GM21360 (cell line): ENCODE measurements at regions not wholly inside any gene's neighbourhood (a gene's known extent, or its start where the extent isn't known, plus 50 kb on each side); places are given as distances from the start of the nearest gene placed in this dataset.
"Not testable (repeated sequence)": the region's sequence is repeated elsewhere in the genome, so short reads cannot be mapped to it uniquely, and the experiment has no call there.

Experiments used
- ATAC-seq: cut with Tn5 transposase; IDR thresholded peaks from one replicate; pipeline ENCODE4 v1.9.1; 2021; ENCODE audit warnings: mild to moderate bottlenecking, moderate library complexity; ENCODE audit not compliant: unreplicated experiment

GRCh38 chr13:81146576-81146975 is 805.6 kb upstream of the SPRY2 start:
- ATAC-seq, result not testable (repeated sequence)

DNA sequence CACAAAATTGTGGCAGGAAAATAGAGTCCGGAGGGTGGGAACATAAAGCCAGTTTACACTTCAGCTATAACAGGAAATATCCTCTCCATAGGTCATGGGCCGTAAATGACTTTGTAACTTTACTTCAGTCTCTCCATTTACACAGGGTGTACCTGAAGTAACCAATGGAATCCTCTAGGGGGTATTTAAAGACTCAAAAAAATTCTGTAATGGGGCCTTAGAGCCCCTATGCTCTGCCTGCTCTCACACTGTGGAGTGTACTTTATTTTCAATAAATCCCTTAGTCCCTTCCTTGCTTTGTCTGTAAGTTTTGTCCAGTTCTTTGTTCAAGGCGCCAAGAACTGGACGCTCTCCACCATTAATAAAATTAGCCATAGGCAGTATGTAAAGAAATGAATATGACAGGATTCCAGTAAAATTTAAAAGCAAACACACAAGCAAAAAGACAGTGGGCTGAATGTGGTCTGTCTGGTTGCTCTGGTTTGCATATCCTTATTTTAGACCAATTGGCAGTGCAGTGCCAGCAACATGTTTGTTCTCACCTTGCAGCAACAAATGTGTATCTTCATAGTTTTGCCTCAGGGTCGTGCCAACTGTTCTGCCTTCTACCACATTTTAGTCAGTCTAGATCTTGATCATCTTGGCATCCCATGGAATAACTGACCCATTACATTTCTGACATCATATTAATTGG is 801.5 kb upstream of the SPRY2 start:
- ATAC-seq, result no peak

GRCh38 chr13:81140675-81141074 is 799.7 kb upstream of the SPRY2 start:
- ATAC-seq, result no peak

DNA sequence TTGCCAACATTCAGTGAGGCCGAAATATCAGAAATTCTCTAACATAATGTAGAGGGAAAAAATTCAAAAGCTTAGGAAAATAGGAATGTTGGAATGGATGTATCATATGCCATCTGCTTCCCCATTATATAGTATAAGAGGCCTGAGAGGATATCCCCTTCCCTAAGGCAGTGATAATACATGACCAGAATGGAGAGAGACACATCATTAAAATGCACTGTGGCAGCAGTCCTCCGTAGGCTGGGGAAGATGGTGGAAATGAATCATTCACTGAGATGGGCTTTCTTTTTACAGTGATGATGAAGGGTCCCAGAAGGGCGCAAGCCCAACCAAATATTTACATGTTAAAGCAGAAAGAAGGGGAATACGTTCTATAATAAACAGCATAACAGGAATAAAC is 799.1 kb upstream of the SPRY2 start:
- ATAC-seq, result no peak

- ATAC-seq, result no peak
These were observed 797.5 kb upstream of the SPRY2 start for GRCh38 chr13:81138353-81138980.

DNA sequence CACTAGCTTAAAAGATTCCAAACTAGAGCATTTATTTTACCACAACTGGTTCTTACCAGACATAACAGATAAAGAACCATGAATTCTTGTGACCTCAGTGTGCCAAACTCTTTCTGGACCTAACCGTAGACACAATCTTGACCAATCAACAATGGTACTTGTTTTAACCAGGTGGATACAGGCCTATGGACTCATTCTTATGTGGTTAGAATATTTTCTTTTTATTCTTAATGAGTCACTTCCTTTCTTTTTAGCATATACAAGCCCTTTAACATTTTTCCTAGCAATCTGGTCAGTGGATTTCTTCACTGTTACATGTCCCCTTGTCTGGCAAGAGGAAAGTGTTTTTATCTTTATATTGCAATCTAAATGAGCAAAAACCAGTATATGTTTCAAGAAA is 792.1 kb upstream of the SPRY2 start:
- no peak for ATAC-seq

- no peak for ATAC-seq
These were observed 776.5 kb upstream of the SPRY2 start for GRCh38 chr13:81117416-81117815.

DNA sequence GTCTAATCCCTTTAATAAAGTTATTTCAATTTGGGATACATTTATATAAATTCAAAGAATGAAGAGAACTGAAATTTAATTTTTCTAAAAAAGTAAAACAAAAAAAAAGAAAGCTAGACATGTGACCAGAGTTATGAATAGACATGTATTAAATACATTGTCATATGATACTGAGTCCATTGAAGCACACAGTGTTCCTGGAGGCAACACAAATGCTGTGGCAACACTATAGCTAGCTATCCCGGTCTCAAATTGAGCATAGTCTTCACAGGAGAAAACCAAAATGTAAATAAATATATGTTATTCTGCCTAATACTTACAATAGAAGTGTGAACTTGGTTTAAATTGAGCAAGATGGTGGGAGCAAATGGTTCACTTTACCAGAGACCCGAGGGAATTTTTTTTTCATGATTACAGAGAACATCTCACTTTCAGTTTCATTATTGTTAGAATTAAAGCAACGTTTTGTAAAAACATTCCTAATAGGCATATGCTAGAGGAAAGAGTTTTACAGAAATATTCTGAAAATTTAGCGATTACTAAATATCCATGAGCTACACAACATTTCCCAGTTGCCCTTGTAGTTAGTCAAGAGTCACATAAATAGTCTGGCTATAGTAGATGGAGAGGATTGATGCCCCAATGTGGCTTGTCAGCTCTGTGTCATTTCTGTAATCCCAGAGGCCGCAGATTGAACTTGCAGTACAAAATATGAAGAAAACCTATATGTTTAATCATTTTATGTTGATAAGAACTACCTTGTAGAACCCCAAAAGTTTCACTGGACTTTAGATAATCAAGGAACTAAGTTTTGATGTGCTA is 775.7 kb upstream of the SPRY2 start:
- no peak for ATAC-seq

GRCh38 chr13:81109026-81109425 is 768.1 kb upstream of the SPRY2 start:
- ATAC-seq, result no peak

GRCh38 chr13:81106348-81106747 is 765.4 kb upstream of the SPRY2 start:
- no peak for ATAC-seq

DNA sequence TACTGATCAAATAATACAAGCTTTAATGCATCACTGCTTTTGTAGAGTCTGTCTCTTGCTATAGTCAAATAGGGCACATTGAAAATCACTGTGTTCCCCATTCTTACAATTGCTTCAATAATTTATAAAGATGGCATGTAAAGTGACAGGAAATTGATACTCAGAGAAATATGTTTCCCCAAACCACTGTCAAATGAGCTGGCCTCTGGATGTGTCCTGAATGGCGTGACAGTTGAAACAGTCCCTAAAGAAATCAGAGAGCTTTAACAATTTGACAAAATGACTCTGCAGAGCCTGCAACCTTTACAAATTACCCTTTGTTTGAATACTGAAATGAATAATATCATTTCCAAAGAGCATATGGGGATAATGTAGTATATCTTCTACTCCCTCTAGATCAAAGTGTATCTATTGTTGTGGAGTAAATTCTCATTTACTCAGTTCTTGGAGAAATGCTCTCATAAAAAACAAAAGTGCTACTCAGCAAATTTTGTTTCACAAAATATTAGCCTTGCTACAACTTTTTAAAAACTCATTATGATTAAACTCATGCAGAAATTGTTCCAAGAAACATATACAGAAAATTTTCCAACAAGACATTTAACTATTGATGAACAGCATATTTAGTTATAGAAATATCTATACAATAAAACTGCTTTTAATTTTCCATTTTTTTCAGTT is 763.2 kb upstream of the SPRY2 start:
- ATAC-seq, result no peak

DNA sequence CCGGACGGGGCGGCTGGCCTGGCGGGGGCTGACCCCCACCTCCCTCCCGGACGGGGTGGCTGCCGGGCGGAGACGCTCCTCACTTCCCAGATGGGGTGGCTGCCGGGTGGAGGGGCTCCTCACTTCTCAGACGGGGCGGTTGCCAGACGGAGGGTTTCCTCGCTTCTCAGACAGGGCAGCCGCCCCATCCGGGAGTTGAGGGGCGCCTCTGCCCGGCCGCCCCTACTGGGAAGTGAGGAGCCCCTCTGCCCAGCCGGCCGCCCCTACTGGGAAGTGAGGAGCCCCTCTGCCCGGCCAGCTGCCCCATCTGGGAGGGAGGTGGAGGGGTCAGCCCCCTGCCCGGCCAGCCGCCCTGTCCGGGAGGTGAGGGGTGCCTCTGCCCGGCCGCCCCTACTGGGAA is 761.1 kb upstream of the SPRY2 start:
- ATAC-seq, result not testable (repeated sequence)

DNA sequence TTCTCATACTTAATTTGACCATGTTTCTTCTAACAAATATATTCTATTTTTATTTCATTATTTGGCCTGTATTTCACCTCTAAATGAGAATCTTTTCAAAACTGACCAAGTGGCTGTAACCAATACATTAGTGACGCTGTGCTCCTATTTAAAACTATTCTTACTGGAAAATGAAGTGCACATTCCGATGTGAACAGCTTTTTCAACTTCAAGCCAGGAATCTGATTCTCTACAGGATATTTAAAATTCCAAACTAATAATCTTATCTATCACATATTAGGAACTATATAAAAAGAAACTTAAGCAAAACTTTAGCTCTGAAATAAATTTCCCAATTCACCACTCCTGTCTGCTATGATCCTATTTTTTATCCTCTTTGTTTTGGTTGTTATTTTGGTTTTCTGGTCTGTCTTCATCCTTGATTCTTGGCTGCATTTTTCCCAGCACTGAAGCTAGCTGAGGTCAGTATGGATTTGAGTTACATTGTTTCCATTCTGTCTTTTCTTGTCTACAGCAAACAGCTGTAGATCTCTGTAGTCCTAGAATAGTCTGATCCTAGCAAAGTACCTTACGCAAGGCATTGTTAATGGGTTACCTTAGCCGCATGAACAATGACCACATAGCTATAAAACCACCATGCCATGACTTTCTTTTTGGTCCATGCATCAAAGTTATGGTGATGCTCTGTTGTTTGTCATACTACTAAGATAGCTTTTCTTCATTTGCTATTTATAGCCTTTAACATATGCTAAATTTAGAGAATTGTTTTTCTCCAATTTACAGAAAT is 748.6 kb upstream of the SPRY2 start:
- ATAC-seq, result no peak

- no peak for ATAC-seq
These were observed 740.1 kb upstream of the SPRY2 start for GRCh38 chr13:81080911-81081454.

DNA sequence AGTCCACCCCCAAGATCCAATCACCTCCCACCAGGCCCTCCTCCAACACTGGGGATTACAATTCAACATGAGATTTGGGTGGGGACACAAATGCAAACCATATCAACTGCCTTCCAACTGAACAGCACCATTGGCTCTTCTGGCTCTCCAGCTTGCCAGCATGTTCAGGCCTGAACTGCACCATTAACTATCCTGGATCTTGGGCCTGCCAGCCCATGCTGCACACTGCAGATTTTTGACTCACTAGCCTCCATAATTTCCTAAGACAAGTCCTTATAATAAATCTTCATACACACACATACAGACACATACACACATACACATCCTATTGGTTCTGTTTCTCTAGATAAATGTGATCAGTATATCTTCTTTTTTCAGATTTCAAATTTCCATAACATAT is 737.1 kb upstream of the SPRY2 start:
- no peak for ATAC-seq

GRCh38 chr13:81069822-81070221 is 728.9 kb upstream of the SPRY2 start:
- ATAC-seq, result not testable (repeated sequence)

DNA sequence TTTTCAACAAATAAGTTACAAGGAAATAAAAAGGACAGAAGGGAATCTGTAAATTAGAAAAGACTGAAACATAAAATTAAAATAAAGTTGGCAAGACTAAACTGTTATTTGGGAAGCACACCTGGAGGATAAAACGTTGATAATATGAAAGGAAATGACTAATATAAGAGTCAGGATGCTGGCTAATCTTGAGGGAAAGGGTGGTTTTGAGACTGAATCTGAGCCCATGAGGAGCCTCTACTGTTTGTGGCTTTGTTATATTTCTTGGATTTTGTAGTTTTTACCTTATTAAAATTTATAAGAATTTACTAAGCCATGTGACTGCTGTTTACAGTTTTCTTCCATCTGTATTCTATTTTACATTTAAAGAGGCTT is 718.0 kb upstream of the SPRY2 start:
- ATAC-seq, result no peak

DNA sequence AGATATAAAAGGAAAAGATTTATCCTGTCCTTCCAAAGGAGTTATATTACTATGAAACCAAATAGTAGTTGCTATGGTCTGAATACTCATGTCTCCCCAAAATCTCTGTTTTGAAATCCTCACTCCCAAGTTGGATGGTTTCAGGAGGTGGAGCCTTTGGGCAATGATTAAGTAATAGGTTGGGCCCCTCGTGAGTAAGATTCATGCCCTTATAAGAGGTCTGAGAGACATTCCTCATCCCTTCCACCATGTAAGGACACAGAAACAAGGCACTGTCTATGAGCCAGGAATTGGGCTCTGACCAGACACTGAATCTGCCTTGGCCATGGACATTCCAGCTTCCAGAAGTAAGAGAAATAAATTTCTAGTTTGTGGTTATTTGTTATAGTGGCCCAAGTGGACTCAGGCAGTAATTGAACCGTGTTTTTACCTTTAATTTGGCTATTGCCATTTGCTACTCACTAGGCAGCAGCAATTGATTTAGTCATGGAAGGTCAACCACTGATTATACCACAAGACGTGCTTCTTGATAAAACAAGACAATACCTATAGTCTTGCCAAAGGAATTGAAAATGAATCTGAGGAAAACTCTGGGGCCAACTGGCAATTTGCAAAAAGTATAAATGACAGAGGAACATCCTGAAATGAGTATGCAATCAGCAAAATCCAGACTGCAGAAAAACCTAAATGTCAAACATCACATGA is 717.4 kb upstream of the SPRY2 start:
- no peak for ATAC-seq

DNA sequence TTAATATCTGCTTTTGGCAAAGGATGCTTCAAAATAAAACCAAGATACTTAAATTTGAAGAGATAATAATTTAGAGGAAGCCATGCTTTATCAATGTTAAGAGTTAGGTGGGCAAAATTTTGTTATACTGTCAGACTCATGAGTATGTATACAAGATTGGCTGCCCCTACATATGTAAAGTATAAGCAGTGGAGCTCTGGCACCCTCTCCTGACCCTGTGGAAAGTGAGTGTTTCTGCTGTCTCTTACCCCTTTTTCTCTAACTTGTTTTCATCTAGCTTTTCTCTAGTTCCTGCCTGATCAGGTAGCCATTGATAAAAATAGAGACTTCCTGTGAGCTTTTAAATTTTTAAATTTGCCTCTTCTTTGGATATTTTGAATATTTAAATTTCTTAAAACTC is 710.9 kb upstream of the SPRY2 start:
- no peak for ATAC-seq

GRCh38 chr13:81048026-81048461 is 707.1 kb upstream of the SPRY2 start:
- ATAC-seq, result no peak
